Lower leg skin (tissue), 3 donors: ENCODE measurements at regions not wholly inside any gene's neighbourhood (a gene's known extent, or its start where the extent isn't known, plus 50 kb on each side); places are given as distances from the start of the nearest gene placed in this dataset.

Source experiments
- POLR2A ChIP-seq, 2 donors: fragments of 450-650 bp; IDR thresholded peaks; one replicate each; pipeline ENCODE4 v1.6.1; 2016 to 2017; ENCODE audit warnings: antibody characterized with exemption in 2 of 2, mild to moderate bottlenecking in 1 of 2, moderate library complexity in 1 of 2
- TF ChIP-seq, protein P1 (sequence below), 3 donors: fragments of 450-650 bp; IDR thresholded peaks; one replicate each; pipeline ENCODE4 v1.5.1; 2016; ENCODE audit warnings: antibody characterized with exemption in 3 of 3, mild to moderate bottlenecking in 3 of 3, moderate library complexity in 2 of 3

DNA sequence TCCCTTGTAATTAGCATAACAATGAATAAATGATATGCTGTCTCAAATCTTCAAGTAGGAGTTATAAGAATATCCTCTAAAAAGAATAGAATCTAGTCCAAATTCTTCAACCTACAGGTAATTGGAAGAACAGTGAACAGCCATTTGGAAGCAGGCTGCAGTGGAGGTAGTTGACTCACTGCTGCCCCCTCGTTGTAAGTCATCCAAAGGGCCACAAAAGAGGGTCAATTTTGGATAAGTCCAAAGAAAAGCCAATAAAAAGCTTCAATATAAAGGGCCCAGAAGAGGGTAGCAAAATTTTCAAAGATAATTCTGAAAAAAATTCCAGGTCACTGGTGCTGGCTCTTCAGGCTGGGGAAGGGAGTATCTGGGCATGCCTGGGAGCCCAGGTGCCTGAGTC lies 60.8 kb upstream of the SSTR4 start:
- TF ChIP-seq, protein P1, sequence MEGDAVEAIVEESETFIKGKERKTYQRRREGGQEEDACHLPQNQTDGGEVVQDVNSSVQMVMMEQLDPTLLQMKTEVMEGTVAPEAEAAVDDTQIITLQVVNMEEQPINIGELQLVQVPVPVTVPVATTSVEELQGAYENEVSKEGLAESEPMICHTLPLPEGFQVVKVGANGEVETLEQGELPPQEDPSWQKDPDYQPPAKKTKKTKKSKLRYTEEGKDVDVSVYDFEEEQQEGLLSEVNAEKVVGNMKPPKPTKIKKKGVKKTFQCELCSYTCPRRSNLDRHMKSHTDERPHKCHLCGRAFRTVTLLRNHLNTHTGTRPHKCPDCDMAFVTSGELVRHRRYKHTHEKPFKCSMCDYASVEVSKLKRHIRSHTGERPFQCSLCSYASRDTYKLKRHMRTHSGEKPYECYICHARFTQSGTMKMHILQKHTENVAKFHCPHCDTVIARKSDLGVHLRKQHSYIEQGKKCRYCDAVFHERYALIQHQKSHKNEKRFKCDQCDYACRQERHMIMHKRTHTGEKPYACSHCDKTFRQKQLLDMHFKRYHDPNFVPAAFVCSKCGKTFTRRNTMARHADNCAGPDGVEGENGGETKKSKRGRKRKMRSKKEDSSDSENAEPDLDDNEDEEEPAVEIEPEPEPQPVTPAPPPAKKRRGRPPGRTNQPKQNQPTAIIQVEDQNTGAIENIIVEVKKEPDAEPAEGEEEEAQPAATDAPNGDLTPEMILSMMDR (IDR thresholded peaks at IDR 0.05): no peak
- no peak for TF ChIP-seq POLR2A (IDR thresholded peaks at IDR 0.05)
